ENCODE measurements at regions not wholly inside any gene's neighbourhood (a gene's known extent, or its start where the extent isn't known, plus 50 kb on each side); places are given as distances from the start of the nearest gene placed in this dataset.
A peak's percentile ranks its signal among the peaks of the same experiment; 100 is the strongest.
"Not testable (repeated sequence)": the region's sequence is repeated elsewhere in the genome, so short reads cannot be mapped to it uniquely, and the experiment has no call there.

DNA sequence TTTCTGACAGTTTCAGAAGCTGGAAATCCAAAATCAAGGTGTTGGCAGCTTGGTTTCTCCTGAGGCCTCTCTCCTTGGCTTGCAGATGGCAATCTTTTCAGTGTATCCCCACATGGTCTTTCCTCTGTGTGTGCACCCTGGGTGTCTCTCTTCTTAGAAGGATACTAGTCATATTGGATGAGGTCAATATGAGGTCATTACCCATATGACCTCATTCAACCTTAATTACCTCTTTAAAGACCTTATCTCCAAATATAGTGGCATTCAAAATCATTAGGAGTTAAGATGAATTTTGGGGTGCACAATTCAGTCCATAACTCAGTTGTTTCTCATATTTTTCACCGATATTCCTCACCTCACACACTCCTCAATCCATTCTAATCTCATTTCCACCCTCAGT, 92.4 kb upstream of the TGM3 start:
- no peak for DNase-seq (ENCODE audit: low read depth)

DNA sequence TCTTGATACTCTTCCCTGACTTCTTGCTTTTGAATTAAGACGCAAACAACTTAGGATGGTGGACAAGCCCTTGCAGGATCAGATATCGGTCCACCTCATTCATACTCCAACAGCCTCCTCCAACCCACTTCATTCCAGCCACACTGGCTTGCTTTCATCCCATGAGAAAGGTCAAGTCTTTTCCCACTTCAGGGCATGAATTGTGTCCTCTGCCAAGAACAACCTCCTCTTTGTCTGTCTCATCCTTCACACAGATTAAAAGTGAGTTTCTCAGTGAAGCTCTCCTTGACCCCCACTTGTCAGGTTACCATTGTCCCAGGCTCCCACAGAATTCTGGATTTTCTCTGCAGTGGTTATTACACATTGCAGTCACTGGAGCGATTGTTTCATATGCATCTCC, 91.8 kb upstream of the TGM3 start:
- DNase-seq (ENCODE audit: low read depth) = no peak

DNA sequence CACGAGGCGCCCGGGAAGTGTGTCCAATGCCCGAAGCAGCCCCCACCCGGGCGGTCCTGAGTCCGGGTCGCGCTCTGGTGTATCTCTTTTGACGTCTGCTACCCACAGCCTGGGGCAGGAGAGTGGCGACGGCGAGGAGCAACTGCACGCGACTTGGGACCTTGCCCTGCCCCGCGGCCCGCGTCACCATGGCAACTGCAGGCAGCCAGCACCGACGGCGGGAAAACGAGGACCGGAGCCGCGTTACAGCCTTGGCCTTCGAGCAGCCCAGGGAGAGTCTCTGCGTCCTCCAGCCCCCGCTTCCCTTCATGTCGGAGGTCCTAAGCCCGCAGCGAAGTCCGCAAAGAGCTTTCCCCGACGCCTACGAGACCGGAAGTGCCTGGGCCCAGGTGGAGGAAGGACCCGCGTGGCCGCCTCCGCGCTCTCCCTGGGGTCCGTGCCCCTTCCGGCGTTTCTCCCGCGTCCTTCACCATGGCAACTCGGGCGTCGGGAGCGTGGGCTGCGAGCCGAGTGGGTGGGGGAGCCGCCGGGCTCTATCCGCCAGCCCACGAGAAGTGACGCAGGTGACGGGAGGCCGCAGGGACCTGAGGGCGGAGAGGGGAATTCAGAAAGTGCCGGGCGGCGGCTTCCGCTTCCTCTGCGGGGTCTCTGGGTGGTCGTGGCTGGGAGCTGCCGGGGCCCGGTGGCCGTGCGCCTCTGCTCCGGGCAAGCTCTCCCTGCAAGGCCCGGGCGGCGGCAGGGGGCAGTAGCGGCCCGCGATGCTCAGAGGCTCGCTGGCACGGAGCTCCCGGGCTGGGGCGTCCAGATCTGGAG, 88.6 kb upstream of the TGM3 start:
- peak; percentile 46 for DNase-seq (ENCODE audit: low read depth)

DNA sequence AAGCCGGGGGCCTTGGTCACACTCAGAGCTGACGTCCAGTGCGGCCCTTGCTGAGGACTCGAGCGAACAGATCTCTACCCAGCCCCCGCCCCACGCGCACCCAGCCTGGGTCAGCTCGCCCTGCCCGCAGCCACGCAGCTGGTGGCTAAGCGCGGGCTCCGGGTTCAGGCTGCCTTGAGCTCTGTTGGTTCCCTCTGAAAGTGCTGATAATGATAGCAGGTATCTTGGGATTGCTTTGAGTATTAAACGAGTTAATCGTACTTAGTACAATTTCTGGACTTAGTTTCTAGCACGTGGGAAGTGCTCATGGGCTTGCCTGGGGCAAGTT, 88.1 kb upstream of the TGM3 start:
- DNase-seq (ENCODE audit: low read depth) = no peak

DNA sequence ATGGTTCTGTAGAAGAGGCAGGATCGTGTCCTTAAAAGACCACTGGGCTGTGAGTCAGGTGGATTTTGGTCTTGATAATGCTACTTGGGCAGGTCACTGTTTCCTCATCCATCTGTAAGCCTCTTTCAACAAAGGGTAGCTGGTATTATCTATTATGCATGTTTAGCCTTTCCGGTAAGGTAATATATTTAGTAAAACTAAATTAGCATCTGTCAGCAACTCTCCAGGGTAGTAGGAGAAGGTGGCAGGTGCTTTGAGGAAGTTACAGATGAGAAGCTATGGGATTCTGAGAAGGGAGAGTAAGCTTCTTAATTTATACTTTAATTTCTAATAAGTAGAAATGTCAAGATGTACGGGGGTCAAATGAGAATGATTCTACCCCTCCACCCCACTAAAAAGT, 86.9 kb upstream of the TGM3 start:
- DNase-seq (ENCODE audit: low read depth) = no peak

DNA sequence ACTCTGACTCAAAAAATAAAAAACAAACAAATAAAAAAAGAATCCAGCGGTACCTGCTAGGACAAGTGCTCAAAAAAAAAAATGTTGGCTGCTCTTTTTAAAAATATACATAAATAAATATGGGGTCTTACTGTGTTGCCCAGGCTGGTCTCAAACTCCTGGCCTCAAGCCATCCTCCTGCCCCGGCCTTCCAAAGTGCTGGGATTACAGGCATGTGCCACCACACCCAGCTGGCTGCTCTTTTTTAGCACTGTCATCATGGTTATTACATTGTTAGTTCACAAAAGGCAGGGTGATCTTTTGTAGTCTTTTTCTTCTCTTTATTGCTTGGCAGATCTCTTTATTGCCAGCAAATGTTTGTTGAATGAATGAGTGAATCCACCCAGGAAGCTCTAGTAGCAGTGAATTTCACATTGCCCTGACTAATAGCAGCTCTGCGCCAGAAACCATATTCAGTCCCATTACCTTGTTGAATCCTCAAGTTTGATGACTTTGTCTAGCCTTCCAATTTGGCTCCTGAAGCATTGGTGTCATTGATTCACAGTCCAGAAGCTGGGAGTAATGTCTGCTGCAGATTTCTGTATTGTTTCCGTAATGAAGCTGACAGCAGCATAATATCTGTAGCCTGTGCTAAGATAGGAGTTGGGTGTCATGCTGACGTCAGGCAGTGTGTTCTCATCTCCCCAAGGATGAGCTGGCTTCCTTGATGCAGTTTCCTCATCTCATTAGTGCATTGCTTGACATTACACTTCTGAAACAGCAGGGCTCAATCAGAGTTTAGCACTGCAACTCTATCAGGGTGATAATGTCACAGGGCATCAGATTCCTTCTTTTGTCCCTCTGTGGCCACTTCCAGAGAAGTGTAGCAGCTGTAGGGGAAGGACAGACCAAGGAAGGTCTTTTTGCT, 84.9 kb upstream of the TGM3 start:
- no peak for DNase-seq (ENCODE audit: low read depth)

DNA sequence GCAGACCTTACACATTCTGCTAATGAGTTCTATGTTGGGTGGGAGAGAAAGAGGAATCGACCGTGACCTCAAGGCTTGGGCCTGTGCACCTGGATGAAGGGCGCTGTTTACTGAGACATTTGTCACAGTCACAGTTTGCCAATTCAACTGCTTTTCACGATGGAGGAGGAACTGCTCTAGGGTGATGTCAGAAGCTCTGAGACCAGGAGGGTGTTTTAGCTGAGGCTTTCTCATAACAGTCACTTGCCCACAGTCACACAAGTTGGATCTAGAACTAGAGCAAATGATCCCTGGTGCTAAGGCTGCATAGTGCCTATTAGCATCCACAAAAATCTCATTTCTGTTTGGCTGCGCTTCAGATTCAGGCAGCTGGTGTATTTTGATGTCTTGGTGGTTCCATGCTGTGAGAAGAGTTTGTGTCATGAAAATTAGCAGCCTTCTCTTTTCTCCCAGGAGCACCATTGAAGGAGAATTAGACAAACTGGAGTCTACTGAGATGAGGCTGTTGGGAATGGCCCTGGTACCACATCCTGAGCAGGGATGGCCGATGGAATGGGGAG, 83.3 kb upstream of the TGM3 start:
- DNase-seq (ENCODE audit: low read depth) = no peak

DNA sequence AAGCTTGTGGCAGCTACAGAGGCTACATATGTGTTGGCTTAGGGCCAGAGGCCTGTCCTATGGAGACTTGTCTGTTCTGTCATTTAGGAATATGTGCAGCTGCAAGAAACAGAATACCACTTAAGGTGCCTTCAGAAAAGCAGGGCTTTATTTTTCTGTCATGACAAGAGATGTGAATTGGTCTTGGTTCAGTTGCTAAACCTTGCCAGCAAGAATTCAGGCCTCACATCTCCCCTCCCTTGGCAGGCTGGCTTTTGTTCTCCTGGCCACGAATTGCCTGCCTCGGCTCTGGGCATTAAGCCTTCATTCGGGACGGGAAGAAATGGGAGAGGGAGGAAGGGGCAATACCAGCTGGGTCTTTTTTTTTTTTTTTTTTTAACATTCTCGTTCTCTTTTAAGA, 82.4 kb upstream of the TGM3 start:
- no peak for DNase-seq (ENCODE audit: low read depth)

DNA sequence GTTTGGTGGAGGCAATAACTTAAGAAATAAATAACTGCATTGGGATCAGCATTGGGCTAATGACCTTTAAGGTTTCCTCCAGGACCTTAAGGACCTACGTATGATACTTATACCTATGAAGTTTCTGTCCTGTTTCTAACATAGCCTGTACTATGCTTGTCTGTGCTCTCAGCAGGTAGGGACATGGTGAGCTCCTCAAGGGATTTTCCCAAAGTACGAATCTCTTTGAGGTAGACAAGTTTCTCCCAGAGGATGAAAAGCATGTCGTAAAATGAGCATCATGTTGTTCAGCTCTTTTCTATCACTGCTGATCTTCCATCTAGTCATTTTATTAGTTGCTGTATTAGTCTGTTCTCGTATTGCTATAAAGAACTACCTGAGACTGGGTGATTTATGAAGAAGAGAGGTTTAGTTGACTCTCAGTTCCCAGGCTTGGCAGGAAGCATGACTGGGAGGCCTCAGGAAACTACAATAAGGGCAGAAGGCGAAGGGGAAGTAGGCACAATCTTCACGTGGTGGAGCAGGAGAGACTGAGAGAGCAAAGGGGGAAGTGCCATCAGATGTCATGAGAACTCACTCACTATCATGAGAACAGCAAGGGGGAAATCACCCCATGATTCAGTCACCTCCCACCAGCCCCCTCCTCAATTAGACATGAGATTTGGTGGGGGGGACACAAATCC, 77.8 kb upstream of the TGM3 start:
- no peak for DNase-seq (ENCODE audit: low read depth)

DNA sequence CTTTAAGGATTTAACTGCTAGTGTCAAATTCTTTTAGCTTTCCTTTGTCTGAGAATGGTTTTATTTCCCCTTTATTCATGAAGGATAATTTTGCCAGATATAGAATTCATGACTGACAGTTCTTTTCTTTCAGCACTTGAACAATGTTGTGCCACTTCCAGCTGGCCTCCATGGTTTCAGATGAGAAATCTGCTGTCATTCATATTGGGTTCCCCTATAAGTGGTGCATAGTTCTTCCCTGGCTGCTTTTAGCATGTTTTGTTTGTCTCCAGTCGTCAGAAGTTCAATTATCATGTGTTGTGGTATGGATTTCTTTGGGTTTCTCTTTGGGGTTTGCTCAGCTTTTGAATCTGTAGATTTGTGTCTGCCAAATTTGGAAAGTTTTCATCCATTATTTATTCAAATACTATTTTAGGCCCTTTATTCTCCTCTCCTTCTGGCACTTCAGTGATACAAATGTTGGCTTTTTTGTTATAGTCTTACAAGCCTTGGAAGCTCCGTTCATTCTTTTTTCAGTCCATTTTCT, 76.3 kb upstream of the TGM3 start:
- DNase-seq (ENCODE audit: low read depth) = no peak

DNA sequence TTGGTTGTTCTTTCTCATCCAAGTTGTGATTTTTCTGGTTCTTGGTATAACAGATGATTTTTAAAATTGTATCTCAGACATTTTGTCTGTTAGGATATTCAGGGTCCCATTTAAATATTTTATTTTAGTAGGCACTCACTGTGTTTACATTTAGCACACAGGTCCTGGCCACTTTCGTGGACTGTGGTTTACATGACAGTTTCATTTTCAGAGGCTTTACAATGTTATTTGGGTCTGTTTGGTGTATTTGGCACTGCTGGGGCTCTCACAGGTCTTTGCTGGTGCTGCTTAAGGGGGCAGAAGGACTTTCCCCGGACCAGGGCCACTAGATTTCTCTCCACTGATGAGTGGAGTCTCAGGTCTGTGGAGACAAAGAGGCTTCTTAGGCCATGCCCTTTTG, 75.5 kb upstream of the TGM3 start:
- DNase-seq (ENCODE audit: low read depth) = no peak

DNA sequence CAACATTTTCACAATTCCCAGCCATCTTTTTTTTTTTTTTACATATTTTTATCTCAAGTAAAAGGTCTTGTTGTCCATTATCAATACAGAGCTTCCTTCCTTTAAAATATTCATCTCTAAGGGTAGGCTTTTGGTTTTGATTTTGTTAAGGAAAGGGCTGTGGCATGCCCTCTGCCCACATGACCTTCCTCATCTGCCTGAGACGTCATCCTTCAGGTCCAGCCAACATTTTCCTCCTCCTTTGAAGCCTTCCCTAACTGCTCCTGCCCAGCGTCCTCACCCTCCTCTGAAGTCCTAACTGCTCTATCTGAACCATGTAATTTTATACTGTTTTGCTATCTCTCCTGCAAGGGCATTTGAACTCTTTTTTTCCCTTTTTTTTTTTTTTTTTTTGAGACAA, 73.9 kb upstream of the TGM3 start:
- DNase-seq (ENCODE audit: low read depth) = no peak

DNA sequence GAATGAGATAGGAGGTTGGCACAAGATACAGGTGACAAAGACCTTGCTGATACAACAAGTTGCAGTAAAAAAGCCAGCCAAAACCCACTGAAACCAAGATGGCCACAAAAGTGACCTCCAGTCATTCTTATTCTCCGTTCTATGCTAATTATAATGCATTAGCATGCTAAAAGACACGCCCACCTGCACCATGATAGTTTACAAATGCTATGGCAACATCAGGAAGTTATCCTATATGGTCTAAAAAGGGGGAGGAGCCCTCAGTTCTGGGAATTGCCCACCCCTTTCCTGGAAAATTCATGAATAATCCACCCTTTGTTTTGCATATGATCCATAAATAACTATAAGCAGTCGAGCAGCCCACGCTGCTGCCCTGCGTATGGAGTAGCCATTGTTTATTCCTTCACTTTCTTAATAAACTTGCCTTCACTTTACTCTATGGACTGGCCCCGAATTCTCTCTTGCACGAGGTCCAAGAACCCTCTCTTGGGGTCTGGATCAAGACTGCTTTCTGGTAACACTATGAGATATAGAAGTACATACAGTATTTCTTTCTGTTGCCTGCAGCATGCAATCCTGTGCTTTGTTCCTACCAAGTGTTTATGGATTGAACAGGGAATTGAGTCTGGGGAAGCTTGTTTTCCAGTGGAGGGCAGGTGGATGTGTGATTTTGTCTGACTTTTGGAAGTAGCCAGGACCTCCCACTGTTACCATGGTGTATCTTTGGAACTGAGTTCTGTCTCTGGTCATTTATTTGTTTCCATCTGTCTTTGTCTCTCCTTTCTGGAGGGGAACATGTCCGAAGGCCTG, 72.0 kb upstream of the TGM3 start:
- no peak for DNase-seq (ENCODE audit: low read depth)

DNA sequence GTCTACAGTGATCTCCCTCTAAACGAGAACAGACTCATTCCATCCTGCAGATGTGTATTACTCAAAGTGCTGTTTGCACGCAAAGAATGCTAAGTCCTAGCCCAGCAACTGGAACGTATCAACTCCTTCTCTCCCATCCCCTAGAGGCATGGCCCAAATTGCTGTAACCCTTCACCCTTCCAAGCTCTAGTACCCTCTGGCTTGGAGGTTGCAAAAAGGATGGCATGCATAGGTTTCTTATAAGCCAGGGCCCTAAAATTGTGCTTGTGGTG, 71.5 kb upstream of the TGM3 start:
- DNase-seq (ENCODE audit: low read depth) = no peak

DNA sequence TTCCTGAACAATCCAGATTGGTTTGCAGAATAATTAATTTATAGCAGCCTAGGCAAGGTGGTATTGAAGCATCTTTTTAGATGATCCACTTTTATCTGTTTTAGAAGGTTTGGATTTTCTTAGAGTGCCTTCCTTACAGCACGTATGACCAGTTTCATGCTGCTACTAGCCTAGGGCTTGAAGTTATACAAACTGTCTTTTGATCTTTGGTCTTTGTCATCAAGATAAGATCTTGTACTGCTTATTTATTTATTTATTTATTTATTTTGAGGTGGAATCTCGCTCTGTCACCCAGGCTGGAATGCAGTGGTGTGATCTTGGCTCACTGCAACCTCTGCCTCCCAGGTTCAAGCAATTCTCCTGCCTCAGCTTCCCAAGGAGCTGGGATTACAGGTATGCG, 68.5 kb upstream of the TGM3 start:
- not testable (repeated sequence) for DNase-seq (ENCODE audit: low read depth)

DNA sequence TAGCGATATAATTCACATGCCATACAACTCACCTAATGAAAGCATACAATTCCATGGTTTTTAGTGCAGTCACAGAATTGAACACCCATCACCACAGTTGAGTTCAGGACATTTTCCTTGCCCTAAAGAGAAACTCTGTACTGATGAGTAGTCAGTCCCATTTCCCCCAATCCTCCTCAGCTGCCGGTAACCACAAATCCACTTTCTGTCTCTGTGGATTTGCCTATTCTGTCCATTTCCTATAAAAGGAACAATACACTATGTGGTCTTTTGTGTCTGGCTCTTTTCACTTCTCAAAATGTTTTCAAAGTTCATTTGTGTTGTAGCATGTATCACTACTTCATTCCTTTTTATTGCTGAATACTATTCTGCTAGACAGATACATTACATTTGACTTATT, 67.9 kb upstream of the TGM3 start:
- DNase-seq (ENCODE audit: low read depth) = no peak

DNA sequence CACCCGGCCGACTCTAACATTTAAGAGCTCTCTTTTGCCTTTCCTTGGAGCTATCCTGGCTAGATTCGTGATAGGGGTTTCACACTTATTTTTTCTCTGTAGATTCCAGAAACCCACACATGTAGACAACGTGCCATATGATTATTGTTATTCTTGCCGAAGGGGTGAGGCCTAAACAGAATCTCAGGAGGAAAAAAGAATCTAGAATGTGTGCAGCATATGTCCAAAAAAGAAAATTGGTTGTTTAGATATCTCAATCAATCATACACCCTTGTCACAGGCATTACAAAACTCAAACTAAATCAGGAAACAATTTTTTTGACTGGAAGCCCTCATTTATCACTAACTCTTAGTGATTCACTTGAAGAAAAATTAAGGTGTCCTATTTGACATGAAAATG, 66.9 kb upstream of the TGM3 start:
- no peak for DNase-seq (ENCODE audit: low read depth)

DNA sequence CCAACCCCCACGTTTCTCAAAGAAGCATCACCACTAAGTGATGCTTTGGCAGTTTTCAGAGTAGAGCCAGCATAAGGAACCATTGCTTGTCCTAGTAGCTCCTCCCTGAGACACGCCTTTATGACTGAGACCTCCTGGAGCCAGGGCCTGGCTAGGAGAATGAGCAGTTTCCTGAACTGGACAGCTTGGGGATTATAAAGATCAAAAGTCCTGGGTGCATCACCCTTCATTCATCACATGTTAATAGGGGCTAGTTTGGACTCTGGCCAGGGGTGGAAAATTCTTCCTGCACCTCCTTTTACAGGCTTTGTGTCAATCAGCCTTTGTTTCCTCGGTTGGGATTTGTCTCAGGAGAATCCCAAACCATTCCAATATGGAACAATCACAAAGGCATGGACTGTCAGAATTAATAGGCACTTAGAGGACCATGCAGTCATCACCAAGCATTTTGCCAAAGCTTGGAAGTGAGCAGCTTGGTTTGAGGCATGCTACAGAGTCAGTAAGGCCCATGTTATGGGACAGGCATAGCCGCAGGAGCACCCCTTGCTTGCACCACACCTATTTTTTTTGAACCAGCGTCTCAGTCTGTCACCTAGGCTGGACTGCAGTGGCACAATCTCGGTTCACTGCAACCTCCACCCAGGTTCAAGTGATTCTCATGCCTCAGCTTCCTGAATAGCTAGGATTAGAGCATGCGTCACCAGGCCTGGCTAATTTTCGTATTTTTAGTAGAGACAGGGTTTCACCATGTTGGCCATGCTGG, 64.9 kb upstream of the TGM3 start:
- DNase-seq (ENCODE audit: low read depth) = no peak

DNA sequence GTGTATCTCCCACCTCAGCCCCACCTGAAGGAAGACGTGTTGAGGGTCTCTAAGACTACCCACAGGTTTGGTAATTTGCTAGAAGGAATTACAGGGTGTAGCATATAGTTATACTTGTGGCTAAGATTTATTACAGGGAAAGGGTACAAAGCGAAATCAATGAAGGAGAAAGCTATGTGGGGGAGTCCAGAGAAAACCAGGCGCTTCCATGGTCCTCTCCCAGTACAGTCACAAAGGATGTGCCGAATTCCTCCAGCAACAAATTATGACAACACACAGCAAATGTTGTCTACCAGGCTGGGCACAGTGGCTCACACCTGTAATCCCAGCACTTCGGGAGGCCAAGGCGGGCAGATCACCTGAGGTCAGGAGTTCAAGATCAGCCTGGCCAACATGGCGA, 64.1 kb upstream of the TGM3 start:
- DNase-seq (ENCODE audit: low read depth) = no peak

DNA sequence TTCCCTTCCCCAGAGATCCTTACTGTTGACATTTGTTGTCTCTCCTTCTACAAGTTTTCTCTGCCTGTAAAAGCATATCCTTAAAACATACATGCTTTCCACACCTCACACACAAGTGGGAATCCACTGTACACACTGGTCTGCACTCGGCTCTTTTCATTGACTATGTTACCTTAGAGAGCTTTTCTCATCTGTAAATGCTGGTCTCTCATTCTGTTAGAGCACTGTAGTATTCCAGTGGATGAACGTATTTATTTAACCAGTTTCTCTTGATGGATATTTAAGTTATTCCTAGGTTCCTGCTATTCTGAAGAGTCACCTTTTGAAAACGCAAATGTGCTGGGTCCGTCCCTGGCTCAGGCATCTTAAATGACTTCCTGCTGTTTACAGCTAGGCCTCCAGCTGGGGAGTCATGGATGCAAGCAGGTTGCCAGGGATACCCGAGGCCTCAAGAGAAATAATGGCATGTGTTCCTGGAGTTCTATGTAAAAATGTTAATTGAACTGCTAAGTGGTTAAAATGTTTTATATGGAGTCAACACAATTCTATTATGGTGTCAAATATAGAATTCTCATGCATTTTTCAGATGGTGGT, 61.1 kb upstream of the TGM3 start:
- no peak for DNase-seq (ENCODE audit: low read depth)

Data from myocyte (in vitro differentiated cells).